Activated T-helper 2 cell treated with anti-CD3 and anti-CD28 coated beads, Interferon-gamma antibody, Interleukin-2, Interleukin-4, amounts not matched to agents 10 μg/mL and 5 μg/mL and 100 μg/mL, durations not matched to agents 14 hours and 24 hours and 36 hours (primary cell): ENCODE measurements at regions not wholly inside any gene's neighbourhood (a gene's known extent, or its start where the extent isn't known, plus 50 kb on each side); places are given as distances from the start of the nearest gene placed in this dataset.
A peak's percentile ranks its signal among the peaks of the same experiment; 100 is the strongest.
"Not testable (repeated sequence)": the region's sequence is repeated elsewhere in the genome, so short reads cannot be mapped to it uniquely, and the experiment has no call there.

Experiments used
- DNase-seq: peaks from one replicate; pipeline ENCODE4 v3.0.0; 2021; ENCODE audit warnings: low spot score
- H3K27ac Mint-ChIP-seq: one replicate; pipeline ENCODE4 v1.8.0; 2021; ENCODE audit warnings: mixed read lengths
- H3K27me3 Mint-ChIP-seq: one replicate; pipeline ENCODE4 v1.8.0; 2021; ENCODE audit warnings: low read depth, mixed read lengths
- H3K36me3 Mint-ChIP-seq: one replicate; pipeline ENCODE4 v1.8.0; 2021; ENCODE audit warnings: low read depth, mixed read lengths
- H3K4me1 Mint-ChIP-seq: one replicate; pipeline ENCODE4 v1.8.0; 2021; ENCODE audit warnings: low read depth, mixed read lengths
- H3K4me3 Mint-ChIP-seq: one replicate; pipeline ENCODE4 v1.8.0; 2021; ENCODE audit warnings: low read depth, mild to moderate bottlenecking, moderate library complexity, mixed read lengths
- H3K9me3 Mint-ChIP-seq: one replicate; pipeline ENCODE4 v1.8.0; 2021; ENCODE audit warnings: mixed read lengths
- intact Hi-C: fragments of 100-400 bp; cut with micrococcal nuclease; formaldehyde crosslinking; loops from one replicate; pipeline ENCODE4 v1.15.1; 2023

GRCh38 chr1:145191272-145191675 is 50.7 kb downstream of the PPIAL4D start:
- H3K27ac Mint-ChIP-seq, H3K4me1 Mint-ChIP-seq, intact Hi-C loops, H3K9me3 Mint-ChIP-seq, H3K36me3 Mint-ChIP-seq, DNase-seq, H3K4me3 Mint-ChIP-seq, H3K27me3 Mint-ChIP-seq: not testable (repeated sequence)

- H3K27ac Mint-ChIP-seq = peak overlapping the region; percentile 46
- H3K9me3 Mint-ChIP-seq, H3K27me3 Mint-ChIP-seq, H3K36me3 Mint-ChIP-seq, H3K4me1 Mint-ChIP-seq, DNase-seq, intact Hi-C loops: not testable (repeated sequence)
- peak overlapping the region; percentile 22 for H3K4me3 Mint-ChIP-seq
Observed at GRCh38 chr1:145189543-145190030, 52.4 kb downstream of the PPIAL4D start.

GRCh38 chr1:145188869-145189542 is 53.0 kb downstream of the PPIAL4D start:
- H3K4me1 Mint-ChIP-seq, H3K36me3 Mint-ChIP-seq, intact Hi-C loops, H3K9me3 Mint-ChIP-seq, H3K27me3 Mint-ChIP-seq, DNase-seq: not testable (repeated sequence)
- Mint-ChIP-seq H3K4me3 (peak overlapping the region; percentile 22), H3K27ac (peak overlapping the region; percentile 46)

GRCh38 chr1:145182606-145183413 is 59.2 kb downstream of the PPIAL4D start:
- not testable (repeated sequence) for H3K4me3 Mint-ChIP-seq

GRCh38 chr1:145176285-145176925 is 65.6 kb downstream of the PPIAL4D start:
- H3K4me3 Mint-ChIP-seq, H3K27ac Mint-ChIP-seq, H3K4me1 Mint-ChIP-seq, H3K9me3 Mint-ChIP-seq, H3K36me3 Mint-ChIP-seq, intact Hi-C loops, H3K27me3 Mint-ChIP-seq, DNase-seq: not testable (repeated sequence)

More at GRCh38 chr1:145182606-145183413, 59.2 kb downstream of the PPIAL4D start:
- H3K9me3 Mint-ChIP-seq, H3K27ac Mint-ChIP-seq, intact Hi-C loops, H3K4me1 Mint-ChIP-seq, H3K27me3 Mint-ChIP-seq, DNase-seq, H3K36me3 Mint-ChIP-seq: not testable (repeated sequence)

GRCh38 chr1:145174377-145174776 is 67.6 kb downstream of the PPIAL4D start:
- intact Hi-C loops, H3K27me3 Mint-ChIP-seq, H3K4me1 Mint-ChIP-seq, H3K36me3 Mint-ChIP-seq, H3K9me3 Mint-ChIP-seq, DNase-seq, H3K4me3 Mint-ChIP-seq, H3K27ac Mint-ChIP-seq: not testable (repeated sequence)

- intact Hi-C loops, H3K4me3 Mint-ChIP-seq, H3K4me1 Mint-ChIP-seq: not testable (repeated sequence)
Observed at GRCh38 chr1:145168220-145168848, 72.6 kb downstream of the FAM72D start.

GRCh38 chr1:145164360-145164759 is 68.6 kb downstream of the FAM72D start:
- H3K27ac Mint-ChIP-seq, H3K36me3 Mint-ChIP-seq, DNase-seq: not testable (repeated sequence)

More at GRCh38 chr1:145168220-145168848, 72.6 kb downstream of the FAM72D start:
- H3K9me3 Mint-ChIP-seq, H3K27me3 Mint-ChIP-seq, H3K36me3 Mint-ChIP-seq, DNase-seq, H3K27ac Mint-ChIP-seq: not testable (repeated sequence)

More at GRCh38 chr1:145164360-145164759, 68.6 kb downstream of the FAM72D start:
- H3K27me3 Mint-ChIP-seq, H3K4me1 Mint-ChIP-seq, H3K9me3 Mint-ChIP-seq, H3K4me3 Mint-ChIP-seq, intact Hi-C loops: not testable (repeated sequence)
